ENCODE measurements at regions not wholly inside any gene's neighbourhood (a gene's known extent, or its start where the extent isn't known, plus 50 kb on each side); places are given as distances from the start of the nearest gene placed in this dataset.
"Not testable (repeated sequence)": the region's sequence is repeated elsewhere in the genome, so short reads cannot be mapped to it uniquely, and the experiment has no call there.

- no peak for DNase-seq
- H3K27me3 ChIP-seq, result no peaks in the 10 kb centered on the region
- H3K36me3 ChIP-seq, result no peaks in the 10 kb centered on the region
- 0 out of 2 replicates have a peak, but pooled peaks cover 5% of the 10 kb centered on the region for H3K9me3 ChIP-seq
- H3K4me3 ChIP-seq, result no peak overlapping the region
These were observed 56.3 kb upstream of the PRDM9 start for GRCh38 chr5:23451156-23451555.

GRCh38 chr5:23450187-23450586 lies 57.2 kb upstream of the PRDM9 start:
- no peaks in the 10 kb centered on the region for H3K27me3 ChIP-seq
- no peaks in the 10 kb centered on the region for H3K9me3 ChIP-seq
- no peaks in the 10 kb centered on the region for H3K36me3 ChIP-seq
- no peak overlapping the region for H3K4me3 ChIP-seq
- no peak for DNase-seq

GRCh38 chr5:23448627-23449026 lies 58.8 kb upstream of the PRDM9 start:
- H3K4me3 ChIP-seq, result no peak overlapping the region
- H3K27me3 ChIP-seq, result no peaks in the 10 kb centered on the region
- DNase-seq, result no peak
- no peaks in the 10 kb centered on the region for H3K9me3 ChIP-seq
- H3K36me3 ChIP-seq, result no peaks in the 10 kb centered on the region

- Histone ChIP-seq H3K36me3 (no peaks in the 10 kb centered on the region), H3K27me3 (no peaks in the 10 kb centered on the region), H3K4me3 (no peak overlapping the region), H3K9me3 (no peaks in the 10 kb centered on the region)
- DNase-seq, result peak; percentile 30
These were observed 61.0 kb upstream of the PRDM9 start for GRCh38 chr5:23446424-23446823.

- Histone ChIP-seq H3K4me3 (no peak overlapping the region), H3K36me3 (no peaks in the 10 kb centered on the region), H3K9me3 (no peaks in the 10 kb centered on the region), H3K27me3 (no peaks in the 10 kb centered on the region)
- no peak for DNase-seq
These were observed 61.8 kb upstream of the PRDM9 start for GRCh38 chr5:23445573-23445972.

GRCh38 chr5:23440703-23441102 lies 66.7 kb upstream of the PRDM9 start:
- no peaks in the 10 kb centered on the region for H3K9me3 ChIP-seq
- no peak for DNase-seq
- H3K27me3 ChIP-seq, result no peaks in the 10 kb centered on the region
- no peaks in the 10 kb centered on the region for H3K36me3 ChIP-seq
- no peak overlapping the region for H3K4me3 ChIP-seq

GRCh38 chr5:23437011-23437410 lies 70.4 kb upstream of the PRDM9 start:
- H3K27me3 ChIP-seq, result no peaks in the 10 kb centered on the region
- no peaks in the 10 kb centered on the region for H3K36me3 ChIP-seq
- H3K4me3 ChIP-seq, result no peak overlapping the region
- DNase-seq, result no peak
- H3K9me3 ChIP-seq, result no peaks in the 10 kb centered on the region

GRCh38 chr5:23433534-23434315 lies 73.7 kb upstream of the PRDM9 start:
- Histone ChIP-seq H3K36me3 (no peaks in the 10 kb centered on the region), H3K4me3 (no peak overlapping the region), H3K27me3 (no peaks in the 10 kb centered on the region), H3K9me3 (no peaks in the 10 kb centered on the region)
- no peak for DNase-seq

- Histone ChIP-seq H3K36me3 (no peaks in the 10 kb centered on the region), H3K9me3 (no peaks in the 10 kb centered on the region; the same call in 1 of the 2 replicates), H3K27me3 (no peaks in the 10 kb centered on the region), H3K4me3 (no peak overlapping the region)
- no peak for DNase-seq
These were observed 78.7 kb upstream of the PRDM9 start for GRCh38 chr5:23428705-23429104.

GRCh38 chr5:23420214-23420613 lies 87.2 kb upstream of the PRDM9 start:
- not testable (repeated sequence) for H3K27me3 ChIP-seq, H3K9me3 ChIP-seq, H3K4me3 ChIP-seq, H3K36me3 ChIP-seq, DNase-seq

GRCh38 chr5:23419115-23419514 lies 88.3 kb upstream of the PRDM9 start:
- no peak for DNase-seq
- Histone ChIP-seq H3K9me3 (peaks cover 4% of the 10 kb centered on the region; the same call in 1 of the 2 replicates), H3K36me3 (no peaks in the 10 kb centered on the region), H3K4me3 (no peak overlapping the region), H3K27me3 (no peaks in the 10 kb centered on the region)

GRCh38 chr5:23412515-23412914 lies 94.9 kb upstream of the PRDM9 start:
- no peak overlapping the region for H3K4me3 ChIP-seq
- DNase-seq, result no peak
- no peaks in the 10 kb centered on the region for H3K9me3 ChIP-seq
- H3K36me3 ChIP-seq, result no peaks in the 10 kb centered on the region
- H3K27me3 ChIP-seq, result no peaks in the 10 kb centered on the region

- DNase-seq, result no peak
- Histone ChIP-seq H3K36me3 (no peaks in the 10 kb centered on the region), H3K9me3 (no peaks in the 10 kb centered on the region), H3K4me3 (no peak overlapping the region), H3K27me3 (no peaks in the 10 kb centered on the region)
These were observed 95.4 kb upstream of the PRDM9 start for GRCh38 chr5:23411994-23412393.

GRCh38 chr5:23411200-23411599 lies 96.2 kb upstream of the PRDM9 start:
- no peaks in the 10 kb centered on the region for H3K36me3 ChIP-seq
- peak overlapping the region; percentile 27 for H3K4me3 ChIP-seq
- no peaks in the 10 kb centered on the region for H3K9me3 ChIP-seq
- DNase-seq, result peak; percentile 8
- H3K27me3 ChIP-seq, result no peaks in the 10 kb centered on the region

- not testable (repeated sequence) for H3K9me3 ChIP-seq, H3K36me3 ChIP-seq, DNase-seq, H3K27me3 ChIP-seq
- H3K4me3 ChIP-seq, result peak overlapping the region; percentile 27
These were observed 96.6 kb upstream of the PRDM9 start for GRCh38 chr5:23410775-23411174.

- Histone ChIP-seq H3K9me3 (no peaks in the 10 kb centered on the region), H3K27me3 (no peaks in the 10 kb centered on the region), H3K36me3 (no peaks in the 10 kb centered on the region), H3K4me3 (no peak overlapping the region)
- DNase-seq, result no peak
These were observed 101.9 kb upstream of the PRDM9 start for GRCh38 chr5:23405316-23406068.

GRCh38 chr5:23402585-23402984 lies 104.8 kb upstream of the PRDM9 start:
- Histone ChIP-seq H3K27me3 (no peaks in the 10 kb centered on the region), H3K36me3 (no peaks in the 10 kb centered on the region), H3K9me3 (0 out of 2 replicates have a peak, but pooled peaks cover 1% of the 10 kb centered on the region), H3K4me3 (no peak overlapping the region)
- DNase-seq, result no peak

- Histone ChIP-seq H3K27me3 (no peaks in the 10 kb centered on the region), H3K36me3 (no peaks in the 10 kb centered on the region), H3K4me3 (no peak overlapping the region)
These were observed 106.5 kb upstream of the PRDM9 start for GRCh38 chr5:23400951-23401350.

More at GRCh38 chr5:23400951-23401350, 106.5 kb upstream of the PRDM9 start:
- H3K9me3 ChIP-seq, result 0 out of 2 replicates have a peak, but pooled peaks cover 2% of the 10 kb centered on the region
- DNase-seq, result no peak

All from MG63 (cell line).